HG02943 (cell line): ENCODE measurements at regions not wholly inside any gene's neighbourhood (a gene's known extent, or its start where the extent isn't known, plus 50 kb on each side); places are given as distances from the start of the nearest gene placed in this dataset.
"Not testable (repeated sequence)": the region's sequence is repeated elsewhere in the genome, so short reads cannot be mapped to it uniquely, and the experiment has no call there.

ENCODE experiments used
- ATAC-seq: cut with Tn5 transposase; IDR thresholded peaks from one replicate; pipeline ENCODE4 v1.9.1; 2021; ENCODE audit warnings: mild to moderate bottlenecking, low read depth, moderate library complexity; ENCODE audit not compliant: unreplicated experiment

GRCh38 chr10:44246700-44247099 lies 138.2 kb downstream of the CXCL12 start:
- ATAC-seq = not testable (repeated sequence)

GRCh38 chr10:44246287-44246686 lies 138.6 kb downstream of the CXCL12 start:
- not testable (repeated sequence) for ATAC-seq

GRCh38 chr10:44245601-44245938 lies 139.3 kb downstream of the CXCL12 start:
- ATAC-seq = no peak

- no peak for ATAC-seq
Measured at GRCh38 chr10:44244745-44245600, 139.9 kb downstream of the CXCL12 start.

- no peak for ATAC-seq
Measured at GRCh38 chr10:44243851-44244510, 140.9 kb downstream of the CXCL12 start.

- ATAC-seq = no peak
Measured at GRCh38 chr10:44242826-44243225, 142.1 kb downstream of the CXCL12 start.

GRCh38 chr10:44242091-44242490 lies 142.8 kb downstream of the CXCL12 start:
- ATAC-seq = no peak

GRCh38 chr10:44240584-44241205 lies 144.2 kb downstream of the CXCL12 start:
- no peak for ATAC-seq

- no peak for ATAC-seq
Measured at GRCh38 chr10:44238212-44238611, 146.7 kb downstream of the CXCL12 start.

GRCh38 chr10:44237364-44238049 lies 147.4 kb downstream of the CXCL12 start:
- ATAC-seq = no peak

- no peak for ATAC-seq
Measured at GRCh38 chr10:44235363-44235762, 149.5 kb downstream of the CXCL12 start.

GRCh38 chr10:44234483-44234875 lies 150.4 kb downstream of the CXCL12 start:
- ATAC-seq = no peak

GRCh38 chr10:44233561-44234482 lies 151.1 kb downstream of the CXCL12 start:
- ATAC-seq = no peak

- ATAC-seq = no peak
Measured at GRCh38 chr10:44217274-44217820, 167.6 kb downstream of the CXCL12 start.

GRCh38 chr10:44216073-44216472 lies 168.8 kb downstream of the CXCL12 start:
- no peak for ATAC-seq

GRCh38 chr10:44209811-44210210 lies 175.1 kb downstream of the CXCL12 start:
- no peak for ATAC-seq

GRCh38 chr10:44207160-44207559 lies 177.7 kb downstream of the CXCL12 start:
- ATAC-seq = no peak

- no peak for ATAC-seq
Measured at GRCh38 chr10:44206127-44206818, 178.6 kb downstream of the CXCL12 start.

GRCh38 chr10:44205067-44205466 lies 179.8 kb downstream of the CXCL12 start:
- ATAC-seq = no peak
